Testis (tissue), 2 donors: ENCODE measurements at regions not wholly inside any gene's neighbourhood (a gene's known extent, or its start where the extent isn't known, plus 50 kb on each side); places are given as distances from the start of the nearest gene placed in this dataset.

Source experiments
- DNase-seq: peaks from one replicate; pipeline ENCODE4 v3.0.0-alpha.2; 2019
- H3K27ac ChIP-seq, 2 donors: fragments of 200-600 bp; sonication (generic); one replicate each; pipeline ENCODE4 v1.5.1; 2019
- H3K27me3 ChIP-seq: fragments of 200-600 bp; sonication (generic); one replicate; pipeline ENCODE4 v1.5.1; 2019
- H3K36me3 ChIP-seq: fragments of 200-600 bp; sonication (generic); one replicate; pipeline ENCODE4 v1.5.1; 2017; ENCODE audit warnings: low read depth; ENCODE audit errors: missing control alignments
- H3K4me1 ChIP-seq: fragments of 200-600 bp; sonication (generic); one replicate; pipeline ENCODE4 v1.5.1; 2019
- H3K4me3 ChIP-seq, 2 donors: fragments of 200-600 bp; sonication (generic); one replicate each; pipeline ENCODE4 v1.5.1; 2017 to 2019
- H3K9me3 ChIP-seq: fragments of 200-600 bp; sonication (generic); one replicate; pipeline ENCODE4 v1.5.1; 2017
- POLR2A ChIP-seq: fragments of 450-650 bp; IDR thresholded peaks from one replicate; pipeline ENCODE4 v1.6.1; 2017; ENCODE audit warnings: antibody characterized with exemption, mild to moderate bottlenecking, moderate library complexity
- WGBS, 2 donors: methylation state at CpG; one replicate each; pipeline ENCODE4 v1.1.5; 2018; 5-methylcytosine and 5-hydroxymethylcytosine counted together
- intact Hi-C: fragments of 100-400 bp; cut with DNase I; formaldehyde crosslinking; loops from one replicate; pipeline ENCODE4 v1.15.1; 2023; ENCODE audit warnings: low total_unique reads
- TF ChIP-seq, protein P1 (sequence below), 3 experiments: fragments of 450-650 bp in 2 of 3; fragments of 200-600 bp in 1 of 3; sonication (generic) in 1 of 3; IDR thresholded peaks; one replicate each; pipeline ENCODE4 v1.5.1; 2016 to 2019; ENCODE audit warnings: antibody characterized with exemption in 3 of 3, mild to moderate bottlenecking in 2 of 3, moderate library complexity in 1 of 3

DNA sequence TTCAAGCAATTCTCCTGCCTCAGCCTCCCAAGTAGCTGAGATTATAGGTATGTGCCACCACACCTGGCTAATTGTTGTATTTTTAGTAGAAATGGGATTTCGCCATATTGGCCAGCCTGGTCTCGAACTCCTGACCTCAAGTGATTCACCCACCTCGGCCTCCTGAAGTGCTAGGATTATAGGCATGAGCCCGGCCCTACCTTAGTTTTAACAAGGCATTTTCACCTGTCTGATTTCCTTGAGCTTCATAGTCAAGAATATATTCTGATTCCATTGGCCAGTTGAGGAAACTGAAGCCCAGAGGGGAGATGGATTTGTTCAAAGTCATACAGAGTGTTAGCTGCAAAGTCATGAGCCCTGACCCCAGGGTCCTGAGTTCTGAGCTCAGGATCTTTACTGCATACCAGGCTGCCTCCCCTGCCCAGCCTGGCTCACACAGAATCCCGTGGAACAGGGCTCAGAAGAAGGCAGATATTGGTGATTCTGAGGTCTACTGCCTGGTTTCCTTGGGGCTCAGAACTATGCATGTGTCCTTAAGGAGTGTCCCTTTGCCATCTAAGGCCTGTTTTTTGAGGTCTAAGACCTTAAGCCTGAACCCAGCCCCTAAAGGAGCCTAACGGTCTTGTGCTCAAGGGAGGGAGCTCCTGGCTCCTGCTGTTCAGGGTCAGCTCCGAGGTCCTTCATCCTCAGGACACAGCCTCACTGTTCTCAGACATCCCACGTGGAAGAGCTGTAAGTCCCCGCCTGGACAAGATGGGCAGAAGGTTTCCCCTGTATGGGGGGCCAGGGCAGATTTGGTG, 134.4 kb downstream of the SMAD6 start:
- Histone ChIP-seq H3K4me1 (no peaks in the 10 kb centered on the region), H3K36me3 (no peaks in the 10 kb centered on the region), H3K4me3 (no peak overlapping the region), H3K27me3 (no peaks in the 10 kb centered on the region), H3K27ac (no peak overlapping the region), H3K9me3 (no peaks in the 10 kb centered on the region)
- TF ChIP-seq POLR2A: no peak
- TF ChIP-seq, protein P1, sequence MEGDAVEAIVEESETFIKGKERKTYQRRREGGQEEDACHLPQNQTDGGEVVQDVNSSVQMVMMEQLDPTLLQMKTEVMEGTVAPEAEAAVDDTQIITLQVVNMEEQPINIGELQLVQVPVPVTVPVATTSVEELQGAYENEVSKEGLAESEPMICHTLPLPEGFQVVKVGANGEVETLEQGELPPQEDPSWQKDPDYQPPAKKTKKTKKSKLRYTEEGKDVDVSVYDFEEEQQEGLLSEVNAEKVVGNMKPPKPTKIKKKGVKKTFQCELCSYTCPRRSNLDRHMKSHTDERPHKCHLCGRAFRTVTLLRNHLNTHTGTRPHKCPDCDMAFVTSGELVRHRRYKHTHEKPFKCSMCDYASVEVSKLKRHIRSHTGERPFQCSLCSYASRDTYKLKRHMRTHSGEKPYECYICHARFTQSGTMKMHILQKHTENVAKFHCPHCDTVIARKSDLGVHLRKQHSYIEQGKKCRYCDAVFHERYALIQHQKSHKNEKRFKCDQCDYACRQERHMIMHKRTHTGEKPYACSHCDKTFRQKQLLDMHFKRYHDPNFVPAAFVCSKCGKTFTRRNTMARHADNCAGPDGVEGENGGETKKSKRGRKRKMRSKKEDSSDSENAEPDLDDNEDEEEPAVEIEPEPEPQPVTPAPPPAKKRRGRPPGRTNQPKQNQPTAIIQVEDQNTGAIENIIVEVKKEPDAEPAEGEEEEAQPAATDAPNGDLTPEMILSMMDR (IDR thresholded peaks at IDR 0.05): no peak
- DNase-seq: no peak
- intact Hi-C loops: no loop called here
- 82 to 92% methylated on average over 4 to 9 of the region's 9 CpGs for WGBS, 2 donors

DNA sequence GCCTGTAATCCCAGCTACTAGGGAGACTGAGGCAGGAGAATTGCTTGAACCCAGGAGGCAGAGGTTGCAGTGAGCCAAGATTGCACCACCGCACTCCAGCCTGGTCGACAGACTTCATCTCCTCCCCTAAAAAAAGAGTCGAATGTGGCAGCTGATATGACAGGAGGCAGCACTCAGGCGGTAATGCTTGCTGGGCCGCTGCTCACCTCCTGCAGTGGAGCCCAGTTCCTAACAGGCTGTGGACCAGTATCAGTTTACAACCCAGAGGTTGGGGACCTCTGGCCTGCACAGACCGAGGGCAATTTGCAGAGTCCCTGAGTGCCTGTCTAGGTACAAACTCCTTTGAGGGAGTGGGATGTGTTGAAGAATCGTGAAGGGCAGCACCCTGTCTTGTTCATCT, 136.2 kb downstream of the SMAD6 start:
- Histone ChIP-seq H3K36me3 (no peaks in the 10 kb centered on the region), H3K27ac (no peak overlapping the region), H3K27me3 (no peaks in the 10 kb centered on the region), H3K4me1 (peaks cover 2% of the 10 kb centered on the region), H3K9me3 (no peaks in the 10 kb centered on the region), H3K4me3 (no peak overlapping the region)
- DNase-seq: no peak
- 77 to 80% methylated on average over 7 of the region's 7 CpGs for WGBS, 2 donors
- intact Hi-C loops: no loop called here
- TF ChIP-seq, protein P1 (IDR thresholded peaks at IDR 0.05): no peak
- no peak for TF ChIP-seq POLR2A

DNA sequence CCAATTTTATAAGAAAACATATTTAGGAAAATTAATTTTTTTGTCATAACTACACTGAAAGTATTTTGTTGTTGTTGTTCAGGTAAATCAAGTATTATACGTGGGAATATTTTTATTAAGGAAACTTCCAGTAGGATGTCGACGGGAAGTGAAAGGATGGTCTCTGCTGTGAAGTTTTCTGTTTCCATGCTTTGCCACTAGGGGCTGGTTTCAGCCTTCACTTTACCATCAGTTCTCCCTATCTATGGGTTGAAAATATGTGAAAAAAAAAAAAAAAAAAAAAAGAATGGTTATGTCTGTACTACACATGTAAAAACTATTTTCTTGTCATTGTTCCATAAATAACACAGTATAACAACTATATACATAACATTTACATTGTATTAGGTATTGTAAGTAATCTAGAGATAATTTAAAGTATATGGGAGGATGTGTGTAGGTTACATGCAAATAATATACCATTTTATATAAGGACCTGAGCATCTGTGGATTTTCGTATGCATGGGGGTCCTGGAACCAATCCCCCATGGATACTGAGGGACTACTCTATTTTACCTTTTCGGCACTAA, 136.7 kb downstream of the SMAD6 start:
- no peak for TF ChIP-seq POLR2A
- TF ChIP-seq, protein P1 (IDR thresholded peaks at IDR 0.05): peak; percentile 31 to 53 (median 45)
- WGBS, 2 donors: 68 to 73% methylated on average over 5 of the region's 5 CpGs
- Histone ChIP-seq H3K4me3 (no peak overlapping the region), H3K36me3 (no peaks in the 10 kb centered on the region), H3K4me1 (peaks cover 7% of the 10 kb centered on the region), H3K27ac (no peak overlapping the region), H3K27me3 (no peaks in the 10 kb centered on the region), H3K9me3 (no peaks in the 10 kb centered on the region)
- intact Hi-C loops: no loop called here
- no peak for DNase-seq

DNA sequence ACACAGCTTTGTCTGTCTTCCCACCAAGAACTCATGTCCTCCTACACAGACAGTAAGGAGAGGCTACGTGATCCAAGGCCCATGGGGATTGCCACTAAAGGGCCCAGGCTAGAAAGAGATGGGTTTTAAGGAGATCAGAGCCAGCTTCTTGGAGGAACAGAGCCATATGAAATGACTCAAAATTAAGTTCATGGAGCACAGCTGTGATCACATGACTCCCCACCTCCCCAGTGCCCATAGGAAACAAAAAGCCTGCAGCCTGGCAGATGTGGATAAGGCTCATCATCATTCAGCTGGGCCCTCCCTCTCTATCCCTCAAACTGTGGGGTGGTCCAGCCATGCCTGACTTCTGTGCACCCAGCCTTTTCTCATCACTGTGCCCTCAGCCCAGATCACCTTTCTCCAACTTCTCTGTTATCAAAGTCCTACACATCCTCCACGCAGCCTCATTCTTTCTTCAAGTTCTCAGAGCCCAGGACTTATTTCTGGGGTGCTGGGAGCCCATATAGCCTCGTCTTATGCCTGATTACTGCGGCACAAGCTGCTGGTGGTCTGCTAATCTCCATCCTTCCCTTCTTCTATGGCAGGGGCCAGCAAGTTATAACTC, 137.6 kb downstream of the SMAD6 start:
- H3K27ac ChIP-seq: no peak overlapping the region
- no peaks in the 10 kb centered on the region for H3K27me3 ChIP-seq
- TF ChIP-seq, protein P1 (IDR thresholded peaks at IDR 0.05): no peak
- no peak for TF ChIP-seq POLR2A
- no peaks in the 10 kb centered on the region for H3K36me3 ChIP-seq
- no peaks in the 10 kb centered on the region for H3K9me3 ChIP-seq
- peaks cover 7% of the 10 kb centered on the region for H3K4me1 ChIP-seq
- H3K4me3 ChIP-seq: no peak overlapping the region
- DNase-seq: no peak
- WGBS, 2 donors: 79 to 83% methylated on average over 4 of the region's 4 CpGs
- intact Hi-C loops: loop anchor here (10.0 kb wide), 1 partner anchor 135 kb away; the partner anchor contains the start of gene SMAD6
